Fibroblast of pulmonary artery (primary cell): ENCODE measurements at regions not wholly inside any gene's neighbourhood (a gene's known extent, or its start where the extent isn't known, plus 50 kb on each side); places are given as distances from the start of the nearest gene placed in this dataset.

Experiments
- DNase-seq: peaks from one replicate; pipeline ENCODE4 v3.0.0-alpha.2; 2010; ENCODE audit warnings: low read depth
- H3K4me3 ChIP-seq: replicated peaks from 2 replicates; pipeline ENCODE4 v1.5.1; 2011; ENCODE audit warnings: low read depth, mild to moderate bottlenecking, control low read depth, low read length, moderate library complexity
- CTCF ChIP-seq: IDR thresholded peaks from 2 replicates; pipeline ENCODE4 v1.5.1; 2011; ENCODE audit warnings: mild to moderate bottlenecking, control low read depth, low read length, inconsistent platforms; ENCODE audit errors: missing control alignments

DNA sequence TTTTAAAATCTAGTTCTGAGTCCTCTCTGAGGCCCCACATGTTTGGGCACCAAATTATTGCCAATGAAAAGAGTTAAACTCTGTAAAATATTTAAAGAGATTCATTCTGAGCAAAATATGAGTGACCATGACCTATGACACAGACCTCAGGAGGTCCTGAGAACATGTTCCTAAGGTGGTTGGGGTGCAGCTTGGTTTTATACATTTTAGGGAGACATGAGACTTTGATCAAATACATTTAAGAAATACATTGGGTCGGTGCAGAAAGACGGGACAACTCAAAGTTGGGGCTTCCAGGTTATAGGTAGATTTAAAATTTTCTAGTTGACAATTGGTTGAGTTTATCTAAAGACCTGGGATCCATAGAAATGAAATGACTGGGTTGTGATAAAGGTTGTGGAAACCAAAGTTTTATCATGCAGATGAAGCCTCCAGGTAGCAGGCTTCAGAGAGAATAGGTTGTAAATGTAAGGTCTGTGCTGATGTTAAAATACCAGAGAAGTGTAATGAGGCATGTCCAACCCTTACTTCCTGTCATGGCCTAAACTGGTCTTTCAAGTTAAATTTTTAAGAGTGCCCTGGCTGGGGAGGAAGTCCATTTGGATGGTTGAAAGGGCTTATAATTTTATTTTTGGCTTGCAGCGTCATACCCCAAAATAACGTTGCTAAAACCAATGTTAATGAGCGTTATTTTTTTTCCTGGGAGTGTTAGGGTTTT lies 274.9 kb downstream of the NUF2 start:
- DNase-seq: no peak
- no peak overlapping the region for H3K4me3 ChIP-seq
- TF ChIP-seq CTCF: no peak

GRCh38 chr1:163604321-163604720 lies 282.6 kb downstream of the NUF2 start:
- DNase-seq: no peak
- TF ChIP-seq CTCF: no peak
- no peak overlapping the region for H3K4me3 ChIP-seq

- H3K4me3 ChIP-seq: no peak overlapping the region
- no peak for DNase-seq
- TF ChIP-seq CTCF: no peak
These were observed 283.1 kb downstream of the NUF2 start for GRCh38 chr1:163604896-163605295.

DNA sequence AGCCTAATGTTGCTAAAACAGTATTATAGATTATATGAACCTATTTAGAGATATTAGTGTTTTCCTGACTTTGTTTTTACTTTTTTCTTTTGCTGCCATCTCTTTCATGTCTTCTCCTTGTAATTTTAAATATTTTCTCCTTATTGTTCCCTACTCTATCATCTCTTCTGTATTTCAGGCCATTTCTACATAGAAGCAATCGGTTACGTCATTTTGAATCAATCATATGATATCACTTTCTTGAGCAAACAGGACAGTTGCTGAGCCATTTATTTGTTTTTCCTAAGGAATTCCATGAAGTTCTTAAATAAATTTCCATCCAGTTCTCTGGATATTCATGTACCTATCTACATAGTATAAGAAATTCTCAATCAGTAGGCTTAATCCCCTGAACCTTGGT lies 287.2 kb downstream of the NUF2 start:
- no peak for TF ChIP-seq CTCF
- no peak for DNase-seq
- no peak overlapping the region for H3K4me3 ChIP-seq

DNA sequence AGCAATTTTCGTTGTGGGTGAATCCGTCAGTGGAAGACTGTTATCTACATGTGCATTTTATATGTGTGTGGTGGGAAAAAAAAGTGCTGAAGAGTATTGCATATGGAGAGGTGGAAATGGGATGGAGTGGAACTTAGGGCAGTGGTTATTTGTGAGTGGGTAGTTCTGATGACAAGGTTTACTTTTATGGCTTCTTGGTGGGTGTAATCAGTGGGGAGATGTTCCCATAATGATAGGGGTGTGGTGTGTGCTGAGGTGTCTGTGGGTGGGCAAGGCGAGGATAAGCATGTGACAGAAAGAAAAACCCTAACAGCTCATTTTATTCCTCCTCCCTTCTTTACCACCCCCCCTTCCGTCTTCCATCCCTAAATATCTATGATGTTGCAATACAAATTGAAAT lies 288.1 kb downstream of the NUF2 start:
- DNase-seq: no peak
- H3K4me3 ChIP-seq: no peak overlapping the region
- TF ChIP-seq CTCF: no peak

GRCh38 chr1:163610486-163610885 lies 288.7 kb downstream of the NUF2 start:
- TF ChIP-seq CTCF: no peak
- H3K4me3 ChIP-seq: no peak overlapping the region

GRCh38 chr1:163614361-163614760 lies 292.6 kb downstream of the NUF2 start:
- no peak for DNase-seq
- H3K4me3 ChIP-seq: no peak overlapping the region
- TF ChIP-seq CTCF: no peak

More at GRCh38 chr1:163610486-163610885, 288.7 kb downstream of the NUF2 start:
- DNase-seq: no peak
